SH-SY5Y (cell line): ENCODE measurements at regions not wholly inside any gene's neighbourhood (a gene's known extent, or its start where the extent isn't known, plus 50 kb on each side); places are given as distances from the start of the nearest gene placed in this dataset.

Experiments
- GATA2 ChIP-seq: IDR thresholded peaks from 2 replicates; pipeline ENCODE4 v1.6.1; 2011; ENCODE audit warnings: mild to moderate bottlenecking, low read depth, low read length
- GATA3 ChIP-seq: IDR thresholded peaks from 2 replicates; pipeline ENCODE4 v1.6.1; 2011; ENCODE audit warnings: low read depth, mild to moderate bottlenecking, low read length, moderate library complexity

DNA sequence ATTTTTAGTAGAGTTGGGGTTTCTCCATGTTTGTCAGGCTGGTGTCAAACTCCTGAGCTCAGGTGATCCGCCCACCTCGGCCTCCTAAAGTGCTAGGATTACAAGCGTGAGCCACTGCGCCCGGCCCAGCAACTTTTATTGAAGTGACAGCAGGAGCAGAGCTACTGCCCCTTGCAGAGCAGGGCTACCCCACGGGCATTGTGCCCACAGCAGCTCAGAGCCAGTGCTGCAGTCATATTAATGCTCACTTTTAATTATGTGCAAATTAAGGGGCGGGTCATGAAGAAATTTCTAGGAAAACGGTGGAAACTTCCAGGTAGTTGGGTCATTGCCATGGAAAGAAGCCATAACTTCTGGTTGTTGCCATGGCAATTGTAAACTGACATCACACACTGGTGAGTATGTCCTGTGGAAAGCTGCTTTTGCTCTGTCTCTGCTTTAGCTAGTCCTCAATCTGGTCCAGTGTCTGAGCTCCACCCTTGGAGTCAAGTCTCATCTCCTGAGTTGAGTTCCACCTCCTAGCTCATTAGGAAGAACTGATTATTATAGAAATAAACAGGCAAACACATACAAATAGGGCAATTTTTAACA lies 127.3 kb upstream of the ADGRL4 start:
- no peak for TF ChIP-seq GATA2
- no peak for TF ChIP-seq GATA3
